Liver (tissue), 8 donors: ENCODE measurements at regions not wholly inside any gene's neighbourhood (a gene's known extent, or its start where the extent isn't known, plus 50 kb on each side); places are given as distances from the start of the nearest gene placed in this dataset.

Source experiments
- DNase-seq: peaks from one replicate; pipeline ENCODE4 v3.0.0-alpha.2; 2017; ENCODE audit warnings: low spot score
- H3K27ac ChIP-seq, 2 donors: one replicate each; pipeline ENCODE4 v1.7.0; 2013; ENCODE audit warnings: inconsistent platforms in 2 of 2, low read length in 2 of 2, control low read depth in 1 of 2, low read depth in 1 of 2, mild to moderate bottlenecking in 1 of 2
- H3K27me3 ChIP-seq, 4 donors: one replicate each; pipeline versions ENCODE4 v1.6.1 to v1.7.0; 2013; ENCODE audit warnings: low read length in 3 of 4, inconsistent platforms in 1 of 4, mild to moderate bottlenecking in 1 of 4, moderate library complexity in 1 of 4; ENCODE audit not compliant: control insufficient read depth in 4 of 4, insufficient read depth in 4 of 4
- H3K36me3 ChIP-seq, 4 donors: one replicate each; pipeline versions ENCODE4 v1.6.1 to v1.7.0; 2013; ENCODE audit warnings: low read length in 3 of 4, mild to moderate bottlenecking in 3 of 4, low read depth in 1 of 4, moderate library complexity in 1 of 4; ENCODE audit not compliant: control insufficient read depth in 4 of 4, insufficient read depth in 3 of 4
- H3K4me1 ChIP-seq, 4 donors: one replicate each; pipeline versions ENCODE4 v1.6.1 to v1.7.0; 2013; ENCODE audit warnings: low read length in 3 of 4, mild to moderate bottlenecking in 3 of 4, moderate library complexity in 1 of 4; ENCODE audit not compliant: control insufficient read depth in 4 of 4, insufficient read depth in 4 of 4
- H3K4me3 ChIP-seq, 3 donors: one replicate each; pipeline versions ENCODE4 v1.6.1 to v1.7.0; 2013; ENCODE audit warnings: low read length in 3 of 3, control low read depth in 1 of 3, low read depth in 1 of 3, mild to moderate bottlenecking in 1 of 3
- H3K9ac ChIP-seq, 2 donors: one replicate each; pipeline ENCODE4 v1.7.0; 2013; ENCODE audit warnings: low read length in 2 of 2, mild to moderate bottlenecking in 2 of 2, moderate library complexity in 2 of 2, control low read depth in 1 of 2, low read depth in 1 of 2
- H3K9me3 ChIP-seq, 4 donors: one replicate each; pipeline versions ENCODE4 v1.6.1 to v1.7.0; 2013; ENCODE audit warnings: low read length in 3 of 4; ENCODE audit not compliant: control insufficient read depth in 4 of 4
- ATF3 ChIP-seq: IDR thresholded peaks from 2 replicates; pipeline ENCODE4 v1.6.1; 2016; ENCODE audit warnings: antibody characterized with exemption
- CTCF ChIP-seq: fragments of 150-350 bp; IDR thresholded peaks from 2 replicates; pipeline ENCODE4 v1.5.1; 2017; ENCODE audit warnings: improper control_type of control experiment, low read depth, low read length; ENCODE audit not compliant: missing input control
- EGR1 ChIP-seq, 2 donors: IDR thresholded peaks; 2 replicates each; pipeline ENCODE4 v1.6.1; 2016 to 2018; ENCODE audit warnings: antibody characterized with exemption in 2 of 2, low read depth in 2 of 2
- FOXA1 ChIP-seq: IDR thresholded peaks from 2 replicates; pipeline ENCODE4 v1.6.1; 2016; ENCODE audit warnings: antibody characterized with exemption
- FOXA2 ChIP-seq: IDR thresholded peaks from 2 replicates; pipeline ENCODE4 v1.6.1; 2016; ENCODE audit warnings: antibody characterized with exemption
- GABPA ChIP-seq, 2 donors: IDR thresholded peaks in 1 of 2; conservative IDR thresholded peaks in 1 of 2; 2 replicates each; pipeline ENCODE4 v1.6.1; 2016; ENCODE audit warnings: antibody characterized with exemption in 2 of 2, mild to moderate bottlenecking in 1 of 2, moderate library complexity in 1 of 2
- HNF4A ChIP-seq, 2 donors: conservative IDR thresholded peaks; 2 replicates each; pipeline ENCODE4 v1.6.1; 2016; ENCODE audit warnings: antibody characterized with exemption in 2 of 2, mild to moderate bottlenecking in 2 of 2
- HNF4G ChIP-seq: IDR thresholded peaks from 2 replicates; pipeline ENCODE4 v1.6.1; 2016; ENCODE audit warnings: antibody characterized with exemption
- JUND ChIP-seq, 2 donors: IDR thresholded peaks; 2 replicates each; pipeline ENCODE4 v1.6.1; 2016; ENCODE audit warnings: antibody characterized with exemption in 2 of 2
- MAX ChIP-seq: IDR thresholded peaks from 2 replicates; pipeline ENCODE4 v1.6.1; 2016; ENCODE audit warnings: antibody characterized with exemption
- NR2F2 ChIP-seq: IDR thresholded peaks from 2 replicates; pipeline ENCODE4 v1.6.1; 2016; ENCODE audit warnings: antibody characterized with exemption
- RAD21 ChIP-seq, 2 donors: IDR thresholded peaks; 2 replicates each; pipeline ENCODE4 v1.6.1; 2016; ENCODE audit warnings: antibody characterized with exemption in 2 of 2, mild to moderate bottlenecking in 2 of 2
- REST ChIP-seq: IDR thresholded peaks from 2 replicates; pipeline ENCODE4 v1.6.1; 2016; ENCODE audit warnings: antibody characterized with exemption, mild to moderate bottlenecking
- RXRA ChIP-seq, 2 donors: IDR thresholded peaks; 2 replicates each; pipeline ENCODE4 v1.6.1; 2017 to 2018; ENCODE audit warnings: antibody characterized with exemption in 2 of 2, mild to moderate bottlenecking in 1 of 2
- SP1 ChIP-seq: IDR thresholded peaks from 2 replicates; pipeline ENCODE4 v1.6.1; 2018; ENCODE audit warnings: antibody characterized with exemption, mild to moderate bottlenecking
- TAF1 ChIP-seq: conservative IDR thresholded peaks from 2 replicates; pipeline ENCODE4 v1.6.1; 2016; ENCODE audit warnings: antibody characterized with exemption, mild to moderate bottlenecking
- YY1 ChIP-seq: IDR thresholded peaks from 2 replicates; pipeline ENCODE4 v1.6.1; 2016; ENCODE audit warnings: antibody characterized with exemption, mild to moderate bottlenecking
- ZBTB33 ChIP-seq: IDR thresholded peaks from 2 replicates; pipeline ENCODE4 v1.6.1; 2016; ENCODE audit warnings: antibody characterized with exemption
- WGBS: extraction: QIAGEN DNeasy Blood & Tissue Kit; methylation state at CpG from one replicate; pipeline ENCODE4 v1.1.7; 2013; 5-methylcytosine and 5-hydroxymethylcytosine counted together
- donor health status: healthy.
- donor health status: healthy.
- donor health status: healthy.
- donor health status: healthy.
- donor health status: healthy.

- H3K36me3 ChIP-seq: no peaks in the 10 kb centered on the region
- 70% methylated on average over 2 of the region's 2 CpGs for WGBS
- no peak for DNase-seq
- no peaks in the 10 kb centered on the region for H3K27me3 ChIP-seq
- no peak overlapping the region for H3K9ac ChIP-seq
- TF ChIP-seq RXRA (IDR thresholded peaks at IDR 0.05) (no peak), NR2F2 (no peak), HNF4G (no peak), CTCF (no peak), FOXA2 (no peak), HNF4A (conservative IDR thresholded peaks at IDR 0.05) (no peak), REST (no peak), ATF3 (no peak), ZBTB33 (no peak), TAF1 (no peak), RAD21 (IDR thresholded peaks at IDR 0.05) (no peak), JUND (IDR thresholded peaks at IDR 0.05) (no peak), GABPA (IDR thresholded peaks at IDR 0.05 in 1 of 2, conservative IDR thresholded peaks at IDR 0.05 in 1 of 2) (no peak)
- no peak overlapping the region for H3K4me3 ChIP-seq
- H3K9me3 ChIP-seq: no peaks in the 10 kb centered on the region
- H3K27ac ChIP-seq: no peak overlapping the region
- H3K4me1 ChIP-seq: no peaks in the 10 kb centered on the region
Observed at GRCh38 chr4:100688368-100688767, 170.5 kb upstream of the EMCN start.

GRCh38 chr4:100682477-100683218 is 164.8 kb upstream of the EMCN start:
- H3K36me3 ChIP-seq: no peaks in the 10 kb centered on the region
- no peaks in the 10 kb centered on the region for H3K4me1 ChIP-seq
- no peak for DNase-seq
- no peak overlapping the region for H3K27ac ChIP-seq
- H3K9me3 ChIP-seq: peaks cover 0 to 3% (median 0%) of the 10 kb centered on the region in 4 donors
- WGBS: 71% methylated on average over 12 of the region's 12 CpGs
- no peak overlapping the region for H3K9ac ChIP-seq
- no peaks in the 10 kb centered on the region for H3K27me3 ChIP-seq
- no peak overlapping the region for H3K4me3 ChIP-seq
- no peak for TF ChIP-seq FOXA1
- no peak for TF ChIP-seq RXRA (IDR thresholded peaks at IDR 0.05)
- no peak for TF ChIP-seq HNF4A (conservative IDR thresholded peaks at IDR 0.05)
- TF ChIP-seq SP1: no peak
- TF ChIP-seq ATF3: no peak
- no peak for TF ChIP-seq ZBTB33
- no peak for TF ChIP-seq HNF4G
- no peak for TF ChIP-seq CTCF
- no peak for TF ChIP-seq JUND (IDR thresholded peaks at IDR 0.05)
- TF ChIP-seq RAD21 (IDR thresholded peaks at IDR 0.05): no peak
- TF ChIP-seq GABPA (IDR thresholded peaks at IDR 0.05 in 1 of 2, conservative IDR thresholded peaks at IDR 0.05 in 1 of 2): no peak
- TF ChIP-seq NR2F2: no peak
- TF ChIP-seq YY1: no peak
- TF ChIP-seq TAF1: no peak
- TF ChIP-seq MAX: no peak
- no peak for TF ChIP-seq EGR1 (IDR thresholded peaks at IDR 0.05; ENCODE audit: low read depth in 2 of 2)
